HL-60 (cell line): ENCODE measurements at regions not wholly inside any gene's neighbourhood (a gene's known extent, or its start where the extent isn't known, plus 50 kb on each side); places are given as distances from the start of the nearest gene placed in this dataset.

ENCODE experiments used
- GABPA ChIP-seq: IDR thresholded peaks from 2 replicates; pipeline ENCODE4 v1.6.1; 2012; ENCODE audit warnings: low read depth
- POLR2AphosphoS5 ChIP-seq: IDR thresholded peaks from 2 replicates; pipeline ENCODE4 v1.6.1; 2012; ENCODE audit warnings: low read depth
- TF ChIP-seq, protein P1 (sequence below): IDR thresholded peaks from one replicate; pipeline ENCODE4 v1.5.1; 2011; ENCODE audit warnings: low read length, control low read depth, inconsistent platforms; ENCODE audit not compliant: insufficient read depth

DNA sequence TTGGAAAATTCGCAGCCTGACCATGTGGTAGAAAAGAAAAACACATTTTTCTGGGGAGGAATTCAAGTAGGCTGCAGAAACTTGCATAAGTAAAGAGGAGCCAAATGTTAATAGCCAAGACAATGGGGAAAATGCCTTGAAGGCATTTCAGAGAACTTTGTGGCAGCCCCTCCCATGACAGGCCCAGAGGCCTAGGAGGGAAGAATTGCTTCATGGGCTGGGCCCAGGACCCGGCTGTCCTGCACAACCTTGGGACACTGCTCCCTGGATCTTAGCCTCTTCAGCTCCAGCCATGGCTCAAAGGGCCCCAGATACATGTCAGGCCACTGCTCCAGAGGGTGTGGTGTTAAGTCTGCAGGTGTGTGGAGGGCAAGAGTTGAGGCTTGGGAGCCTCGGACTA is 158.6 kb downstream of the OSTF1 start:
- no peak for TF ChIP-seq POLR2AphosphoS5
- no peak for TF ChIP-seq GABPA
- TF ChIP-seq, protein P1, sequence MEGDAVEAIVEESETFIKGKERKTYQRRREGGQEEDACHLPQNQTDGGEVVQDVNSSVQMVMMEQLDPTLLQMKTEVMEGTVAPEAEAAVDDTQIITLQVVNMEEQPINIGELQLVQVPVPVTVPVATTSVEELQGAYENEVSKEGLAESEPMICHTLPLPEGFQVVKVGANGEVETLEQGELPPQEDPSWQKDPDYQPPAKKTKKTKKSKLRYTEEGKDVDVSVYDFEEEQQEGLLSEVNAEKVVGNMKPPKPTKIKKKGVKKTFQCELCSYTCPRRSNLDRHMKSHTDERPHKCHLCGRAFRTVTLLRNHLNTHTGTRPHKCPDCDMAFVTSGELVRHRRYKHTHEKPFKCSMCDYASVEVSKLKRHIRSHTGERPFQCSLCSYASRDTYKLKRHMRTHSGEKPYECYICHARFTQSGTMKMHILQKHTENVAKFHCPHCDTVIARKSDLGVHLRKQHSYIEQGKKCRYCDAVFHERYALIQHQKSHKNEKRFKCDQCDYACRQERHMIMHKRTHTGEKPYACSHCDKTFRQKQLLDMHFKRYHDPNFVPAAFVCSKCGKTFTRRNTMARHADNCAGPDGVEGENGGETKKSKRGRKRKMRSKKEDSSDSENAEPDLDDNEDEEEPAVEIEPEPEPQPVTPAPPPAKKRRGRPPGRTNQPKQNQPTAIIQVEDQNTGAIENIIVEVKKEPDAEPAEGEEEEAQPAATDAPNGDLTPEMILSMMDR = no peak
